Stimulated activated CD8-positive, alpha-beta memory T cell treated with anti-CD3 and anti-CD28 coated beads, Interleukin-4, amount 100 ng/mL, for 24 hours (primary cell): ENCODE measurements at regions not wholly inside any gene's neighbourhood (a gene's known extent, or its start where the extent isn't known, plus 50 kb on each side); places are given as distances from the start of the nearest gene placed in this dataset.

ENCODE experiments used
- DNase-seq: peaks from one replicate; pipeline ENCODE4 v3.0.0-alpha.2; 2020; ENCODE audit warnings: low read depth

GRCh38 chr5:3736466-3736865 is 140.8 kb downstream of the IRX1 start:
- DNase-seq: no peak

- no peak for DNase-seq
Measured at GRCh38 chr5:3736926-3737325, 141.3 kb downstream of the IRX1 start.

DNA sequence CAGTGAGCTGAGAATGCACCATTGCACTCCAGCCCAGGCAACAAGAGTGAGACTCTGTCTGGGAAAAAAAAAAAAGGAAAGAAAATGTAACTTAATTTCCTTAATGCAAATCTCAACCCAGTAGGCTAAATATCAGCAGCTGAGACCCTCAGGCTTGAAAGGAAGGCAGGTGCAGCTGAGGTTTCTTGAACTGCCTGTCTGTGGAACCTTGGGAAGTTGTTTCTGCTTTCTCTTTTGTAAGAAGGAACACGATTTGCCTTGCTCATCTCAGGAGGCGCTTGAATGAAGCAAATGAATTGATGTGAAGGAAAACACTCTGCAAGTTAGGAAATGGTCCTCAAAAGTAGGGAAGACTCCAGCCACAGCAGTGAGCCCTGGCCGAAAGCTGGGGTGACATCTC is 143.3 kb downstream of the IRX1 start:
- DNase-seq: no peak

GRCh38 chr5:3740546-3741373 is 145.1 kb downstream of the IRX1 start:
- DNase-seq: no peak

DNA sequence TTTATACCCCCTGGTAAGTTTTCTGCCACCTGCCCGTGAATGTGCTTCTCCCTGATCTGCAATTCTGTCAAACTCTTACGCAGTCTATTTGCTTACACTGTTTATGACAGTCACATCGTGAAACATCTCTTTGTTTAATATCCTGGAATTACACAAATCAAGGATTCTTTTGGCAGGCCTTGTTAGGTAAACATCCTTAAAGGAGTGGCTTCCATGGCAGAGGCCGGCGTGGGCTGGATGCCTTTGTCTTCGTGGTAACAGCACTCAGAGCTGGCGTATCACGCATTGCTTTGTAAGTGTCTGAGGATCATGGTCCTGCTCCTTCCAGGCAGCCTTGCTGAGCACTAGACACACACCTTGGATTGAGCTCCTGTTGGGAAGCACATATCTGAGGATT is 145.7 kb downstream of the IRX1 start:
- no peak for DNase-seq

DNA sequence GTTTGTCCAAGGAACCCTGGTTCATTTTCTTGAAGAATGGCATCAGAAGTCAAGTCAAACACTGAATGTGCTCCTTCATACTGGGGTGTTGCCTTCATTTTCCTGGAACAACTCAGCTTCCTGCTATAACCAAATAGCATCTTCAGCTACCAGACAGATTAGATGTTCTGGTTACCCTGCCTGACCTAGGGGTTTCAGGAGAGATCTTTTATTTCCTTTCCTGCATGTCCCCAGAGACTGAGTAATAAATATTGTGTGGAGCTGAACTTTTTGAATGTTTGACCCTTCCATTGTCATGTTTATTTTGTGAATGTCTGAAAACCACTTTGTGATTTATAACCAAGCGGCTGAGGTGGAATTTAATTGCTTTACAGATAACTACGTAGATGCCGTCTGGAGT is 147.1 kb downstream of the IRX1 start:
- no peak for DNase-seq

- DNase-seq: no peak
Measured at GRCh38 chr5:3751846-3752245, 156.2 kb downstream of the IRX1 start.

DNA sequence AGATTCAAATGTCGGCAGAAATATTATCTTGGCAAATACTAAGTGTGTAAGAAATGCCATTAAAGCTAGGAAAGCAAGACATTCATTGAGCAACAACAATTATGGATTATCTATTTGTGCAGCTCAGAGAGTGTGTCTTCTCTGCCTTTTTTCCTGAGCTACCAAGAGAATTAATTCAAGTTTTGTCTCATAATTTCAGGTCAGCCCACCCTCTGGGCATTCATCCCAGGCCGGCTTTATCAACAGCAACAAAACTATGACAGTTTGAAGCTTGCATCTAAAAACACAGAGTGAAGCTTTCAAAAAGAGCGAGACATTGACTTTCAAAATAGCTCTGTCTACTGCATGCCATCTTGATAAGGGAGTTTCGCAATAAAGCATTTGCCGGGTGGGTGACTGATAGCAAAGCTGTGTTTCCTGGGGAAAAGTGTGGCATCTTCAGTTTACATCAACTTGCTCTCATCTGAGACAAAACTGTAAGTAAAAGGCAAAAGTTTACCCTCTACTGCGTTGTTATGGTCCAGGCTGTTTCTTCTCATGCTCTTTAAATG is 182.4 kb downstream of the IRX1 start:
- DNase-seq: no peak

DNA sequence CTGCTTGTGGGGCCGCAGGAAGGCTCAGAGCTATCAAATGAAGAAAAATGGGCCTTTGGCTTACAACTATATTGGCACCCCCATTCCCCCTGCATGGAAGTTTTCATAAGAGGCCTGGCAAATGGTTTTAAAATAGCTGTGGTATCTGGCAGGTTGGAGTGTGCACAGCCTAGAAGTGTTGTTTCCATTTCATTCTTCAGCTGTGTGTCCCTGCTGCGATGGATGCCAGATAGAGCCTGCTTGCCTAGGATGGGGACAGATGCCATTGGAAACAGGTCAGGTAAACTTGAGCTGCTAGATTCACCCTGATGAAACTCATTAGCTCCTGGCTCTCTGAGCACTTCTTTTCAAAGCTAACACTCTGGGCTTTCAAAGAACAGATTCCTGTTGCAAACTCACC is 183.3 kb downstream of the IRX1 start:
- no peak for DNase-seq

GRCh38 chr5:3780278-3780677 is 184.6 kb downstream of the IRX1 start:
- no peak for DNase-seq

GRCh38 chr5:3780907-3781306 is 185.3 kb downstream of the IRX1 start:
- no peak for DNase-seq

DNA sequence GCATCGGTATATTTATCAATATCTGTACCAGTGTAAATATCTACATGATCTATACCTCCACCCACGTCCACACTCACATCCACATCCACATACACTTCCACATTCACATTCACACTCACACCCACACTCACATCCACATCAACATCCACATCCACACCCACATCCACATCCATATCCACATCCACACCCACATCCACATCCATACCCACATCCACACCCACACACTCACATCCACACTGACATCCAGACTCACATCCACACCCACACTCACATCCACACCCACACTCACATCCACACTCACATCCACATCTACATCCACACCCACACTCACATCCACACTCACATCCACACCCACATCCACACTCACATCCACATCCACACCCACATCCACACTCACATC is 189.2 kb downstream of the IRX1 start:
- DNase-seq: no peak

- no peak for DNase-seq
Measured at GRCh38 chr5:3786165-3786564, 190.5 kb downstream of the IRX1 start.

GRCh38 chr5:3786891-3787430 is 191.3 kb downstream of the IRX1 start:
- DNase-seq: no peak

DNA sequence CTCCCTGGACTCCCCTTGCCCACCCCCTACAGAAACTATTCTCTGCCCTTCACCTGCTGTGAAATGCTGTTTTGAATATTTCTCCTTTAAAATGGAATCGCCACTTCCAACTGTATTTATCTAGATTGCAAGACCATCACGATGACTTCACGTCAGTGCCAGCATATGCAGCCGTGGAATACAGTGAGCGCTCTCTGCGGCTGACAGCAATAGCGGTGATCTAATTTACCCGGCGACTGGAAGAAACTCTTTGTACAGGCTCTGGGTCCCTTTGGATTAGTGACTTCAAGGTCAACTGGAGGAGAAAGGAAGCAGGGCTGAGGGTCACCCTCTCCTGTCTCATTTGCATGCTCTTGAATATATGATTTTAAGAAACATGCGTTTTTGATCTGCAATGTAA is 192.0 kb downstream of the IRX1 start:
- no peak for DNase-seq

- no peak for DNase-seq
Measured at GRCh38 chr5:3789519-3790193, 194.0 kb downstream of the IRX1 start.

GRCh38 chr5:3793162-3793561 is 197.5 kb downstream of the IRX1 start:
- no peak for DNase-seq

DNA sequence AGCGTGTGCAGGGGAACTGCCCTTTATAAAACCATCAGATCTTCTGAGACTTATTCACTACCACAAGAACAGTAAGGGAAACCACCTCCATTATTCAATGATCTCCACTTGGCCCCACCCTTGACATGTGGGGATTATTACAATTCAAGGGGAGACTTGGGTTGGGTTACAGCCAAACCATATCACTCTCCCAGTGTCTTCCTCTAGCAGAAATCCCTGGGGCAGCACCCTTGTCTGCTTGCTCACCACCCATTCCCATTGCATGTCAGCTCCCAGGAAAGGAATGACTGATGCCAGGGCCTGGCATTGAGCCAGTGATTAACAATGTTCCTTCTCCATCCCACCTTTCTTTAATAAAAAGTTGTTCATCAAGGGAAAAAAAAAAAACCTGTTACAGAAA is 199.0 kb downstream of the IRX1 start:
- no peak for DNase-seq

- no peak for DNase-seq
Measured at GRCh38 chr5:3796736-3797135, 201.1 kb downstream of the IRX1 start.

GRCh38 chr5:3801967-3802366 is 206.3 kb downstream of the IRX1 start:
- DNase-seq: no peak

GRCh38 chr5:3809455-3809854 is 213.8 kb downstream of the IRX1 start:
- no peak for DNase-seq

DNA sequence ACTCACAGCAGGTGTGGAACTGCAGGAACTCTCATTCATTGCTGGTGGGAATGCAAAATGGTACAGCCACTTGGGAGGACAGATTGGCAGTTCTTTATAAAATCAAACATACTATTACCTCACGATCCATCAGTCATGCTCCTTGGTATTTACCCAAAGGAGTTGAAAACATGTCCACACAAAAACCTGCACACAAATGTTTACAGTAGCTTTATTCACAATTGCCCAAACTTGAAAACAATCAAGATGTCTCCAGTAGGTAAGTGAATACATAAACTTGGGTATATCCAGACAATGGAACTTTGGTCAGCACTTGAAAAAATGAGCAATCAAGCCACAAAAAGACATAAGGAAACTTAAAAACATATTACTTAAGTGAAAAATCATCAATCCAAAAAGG is 215.5 kb downstream of the IRX1 start:
- DNase-seq: no peak

DNA sequence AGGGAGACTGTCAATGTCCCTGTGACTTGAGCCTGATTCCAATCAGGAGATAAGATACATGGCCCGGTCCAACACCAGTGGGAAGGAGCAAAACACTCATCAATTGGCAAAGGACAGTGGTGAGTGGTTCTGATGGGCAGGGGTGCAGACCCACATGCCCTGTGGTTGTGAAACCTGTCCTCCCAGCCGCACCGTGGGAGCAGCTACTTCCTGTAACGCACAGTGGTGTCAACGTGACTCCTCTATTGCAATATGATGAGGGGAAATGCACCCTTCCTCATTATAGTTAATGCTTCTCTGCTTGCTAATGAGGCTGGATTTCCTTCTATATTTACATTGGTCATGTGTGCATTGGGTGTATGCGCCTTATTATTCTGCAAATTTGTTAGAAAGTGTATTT is 223.0 kb downstream of the IRX1 start:
- no peak for DNase-seq
